HG03442 (cell line): ENCODE measurements at regions not wholly inside any gene's neighbourhood (a gene's known extent, or its start where the extent isn't known, plus 50 kb on each side); places are given as distances from the start of the nearest gene placed in this dataset.

Experiments
- ATAC-seq: cut with Tn5 transposase; IDR thresholded peaks from one replicate; pipeline ENCODE4 v1.9.1; 2021; ENCODE audit warnings: mild to moderate bottlenecking, moderate library complexity; ENCODE audit not compliant: unreplicated experiment

- no peak for ATAC-seq
These were observed 291.9 kb upstream of the NOX3 start for GRCh38 chr6:155747491-155747890.

DNA sequence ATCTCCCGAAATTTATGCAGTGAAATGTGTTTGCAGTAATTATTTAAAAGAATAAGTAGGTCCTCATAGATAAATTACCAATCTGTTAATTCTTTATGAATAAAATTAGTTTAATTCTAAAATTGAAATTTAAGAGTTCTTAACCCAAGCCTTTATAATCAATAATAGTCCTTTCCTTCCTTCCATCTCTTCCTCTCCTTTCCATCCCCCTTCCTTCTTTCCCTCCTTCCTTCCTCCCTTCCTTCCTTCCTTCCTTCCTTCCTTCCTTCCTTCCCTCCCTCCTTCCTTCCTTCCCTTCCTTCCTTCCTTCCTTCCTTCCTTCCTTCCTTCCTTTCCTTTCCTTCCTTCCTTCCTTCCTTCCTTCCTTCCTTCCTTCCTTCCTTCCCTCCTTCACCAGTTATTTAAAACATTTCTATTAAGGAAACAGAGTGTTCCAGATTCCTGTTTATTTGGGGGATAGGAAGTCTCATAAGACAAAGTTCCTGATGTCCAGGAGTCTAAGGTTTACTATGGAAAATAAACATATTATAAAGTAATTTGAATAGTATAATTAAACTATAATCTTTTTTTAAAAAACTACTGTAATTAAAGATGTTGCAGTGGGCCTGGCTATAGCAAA is 285.3 kb upstream of the NOX3 start:
- no peak for ATAC-seq

DNA sequence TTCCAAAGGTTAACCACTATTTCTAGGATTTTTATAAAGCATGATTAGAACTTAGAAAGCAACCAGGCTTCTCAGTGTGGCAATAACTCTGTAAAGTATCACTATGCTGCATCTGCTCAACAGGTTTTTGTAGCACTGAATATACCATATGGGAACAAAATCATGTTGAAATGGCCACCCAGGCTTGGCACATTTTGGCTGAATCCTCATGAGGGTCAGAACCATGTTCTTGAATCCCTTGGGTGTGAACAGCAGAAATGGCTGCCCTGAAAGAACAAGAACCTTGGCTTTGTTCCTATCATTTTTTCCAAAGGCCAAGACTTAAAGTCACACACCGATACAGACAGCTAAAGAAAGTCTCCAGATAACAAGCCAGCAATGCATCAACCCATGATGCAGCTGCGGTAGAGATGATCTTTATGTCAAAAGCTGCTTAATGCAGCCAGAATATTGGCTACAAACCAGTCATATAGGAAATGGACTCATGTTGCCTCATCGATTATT is 283.0 kb upstream of the NOX3 start:
- ATAC-seq, result no peak

- ATAC-seq, result no peak
These were observed 261.7 kb upstream of the NOX3 start for GRCh38 chr6:155717374-155717773.

DNA sequence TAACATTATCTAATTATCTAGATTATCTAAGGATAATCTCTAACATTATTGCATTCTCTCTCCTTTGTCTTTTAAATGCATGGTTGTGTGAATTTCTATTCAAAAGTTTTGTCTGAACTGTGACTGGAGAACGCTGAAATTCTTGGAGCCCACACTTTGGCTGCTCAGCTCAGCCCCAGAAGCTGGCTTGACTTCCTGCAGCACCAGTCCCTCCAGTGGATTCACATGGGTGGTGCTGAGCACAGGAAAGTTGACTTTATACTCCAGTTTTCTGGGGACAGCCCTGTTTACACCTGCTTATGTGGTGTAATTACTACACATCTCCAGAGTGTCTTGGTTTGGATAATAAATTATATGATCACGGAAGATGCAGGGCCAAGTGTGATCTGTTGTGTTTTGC is 255.1 kb upstream of the NOX3 start:
- ATAC-seq, result no peak

GRCh38 chr6:155709262-155709661 is 253.6 kb upstream of the NOX3 start:
- no peak for ATAC-seq

GRCh38 chr6:155708100-155708499 is 252.5 kb upstream of the NOX3 start:
- ATAC-seq, result no peak

- no peak for ATAC-seq
These were observed 251.2 kb upstream of the NOX3 start for GRCh38 chr6:155706806-155707205.

GRCh38 chr6:155706341-155706740 is 250.7 kb upstream of the NOX3 start:
- ATAC-seq, result no peak

DNA sequence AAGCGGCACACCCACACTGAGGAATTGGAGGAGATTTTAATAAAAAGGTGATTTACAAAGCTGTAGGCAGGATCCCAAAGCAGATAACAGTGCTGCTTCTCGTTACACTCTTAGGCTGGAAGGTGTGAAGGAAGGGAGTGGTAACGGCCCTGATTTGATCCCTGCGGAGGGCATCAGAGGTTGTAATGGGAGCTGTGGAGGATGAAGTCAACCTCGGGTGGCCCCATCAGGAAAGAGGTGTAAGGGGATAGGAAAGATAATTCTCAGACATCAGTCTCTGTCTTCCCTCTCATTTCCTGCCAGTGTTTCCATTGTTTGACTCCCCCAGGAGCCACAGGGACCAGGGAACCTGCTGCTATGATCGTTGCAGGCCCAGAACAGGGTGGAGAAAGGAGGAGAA is 245.7 kb upstream of the NOX3 start:
- no peak for ATAC-seq

- ATAC-seq, result no peak
These were observed 239.9 kb upstream of the NOX3 start for GRCh38 chr6:155695495-155695894.

DNA sequence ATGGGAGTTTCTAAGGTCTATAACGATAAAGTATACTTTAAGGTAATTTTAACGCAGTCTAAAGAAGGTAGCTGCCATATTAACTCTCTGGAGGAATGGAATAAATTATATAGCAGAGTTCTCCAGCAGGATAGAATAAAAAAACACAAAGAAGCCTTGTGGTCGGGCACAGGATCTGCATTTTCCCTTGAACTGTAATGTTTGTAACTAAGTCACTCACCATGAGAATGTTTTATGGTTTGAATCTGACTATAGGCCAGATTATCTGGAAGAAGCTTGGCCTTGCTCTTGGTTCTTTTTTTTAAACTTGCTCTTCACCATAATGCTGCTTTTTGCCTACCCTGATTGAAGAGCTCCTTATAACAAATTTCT is 238.8 kb upstream of the NOX3 start:
- ATAC-seq, result no peak

DNA sequence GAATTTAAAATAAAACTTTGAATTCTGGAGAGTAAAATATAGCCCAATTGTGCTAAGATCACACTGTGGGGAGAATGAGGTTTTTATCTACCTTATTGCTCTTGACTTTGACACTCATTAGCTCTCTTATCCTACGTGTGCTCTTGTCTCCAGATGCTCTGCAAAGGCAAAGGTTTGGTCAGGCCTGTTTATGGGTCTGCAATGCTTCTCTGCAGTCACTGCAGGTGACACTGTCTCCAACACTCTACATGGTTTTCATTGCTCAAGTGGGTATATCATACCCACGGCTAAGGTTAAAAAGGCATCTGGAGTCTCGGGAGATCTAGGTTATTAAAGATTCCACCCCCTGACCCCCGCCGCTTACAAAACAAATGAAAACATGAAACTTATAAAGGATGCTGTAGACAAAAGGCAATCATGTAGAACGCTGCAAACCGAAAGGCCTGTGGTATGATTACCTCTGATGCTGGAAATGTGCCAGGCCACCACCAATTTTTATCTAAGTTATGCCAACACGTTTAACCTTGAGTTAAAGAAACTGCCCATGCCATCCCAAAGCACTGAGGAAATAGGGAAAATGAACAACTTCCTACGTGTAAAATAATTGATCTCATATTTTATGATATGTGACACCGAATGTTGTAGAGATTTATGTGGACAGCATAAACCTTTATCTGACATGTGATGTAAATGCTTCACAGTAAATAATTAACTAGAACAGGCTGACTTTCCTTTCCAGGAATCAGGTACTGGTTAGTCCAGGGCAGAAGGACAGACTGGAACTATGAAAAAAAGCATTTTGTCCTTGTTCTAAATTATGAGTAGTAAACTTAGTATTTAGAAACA is 238.2 kb upstream of the NOX3 start:
- no peak for ATAC-seq

- no peak for ATAC-seq
These were observed 235.2 kb upstream of the NOX3 start for GRCh38 chr6:155690820-155691219.

DNA sequence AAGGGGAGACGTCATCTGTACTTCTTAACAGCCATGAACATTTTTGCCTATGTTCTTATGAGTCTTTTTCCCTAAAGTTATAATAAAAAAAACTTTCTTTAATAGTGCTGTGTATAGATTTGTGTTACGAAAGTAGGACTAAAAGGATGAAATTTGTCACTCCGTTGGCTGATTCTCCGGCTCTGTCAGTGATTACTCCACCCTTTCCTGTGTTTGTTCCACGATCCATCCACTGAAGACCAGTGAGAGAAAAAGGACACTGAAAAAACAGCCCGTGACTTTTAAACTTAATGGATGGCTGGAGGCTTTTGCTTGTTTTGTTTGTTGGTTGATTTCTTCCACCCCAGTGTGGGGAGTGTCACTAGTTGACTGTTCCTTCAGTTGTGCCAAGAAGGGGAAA is 232.0 kb upstream of the NOX3 start:
- ATAC-seq, result no peak

- no peak for ATAC-seq
These were observed 229.0 kb upstream of the NOX3 start for GRCh38 chr6:155684416-155685196.

DNA sequence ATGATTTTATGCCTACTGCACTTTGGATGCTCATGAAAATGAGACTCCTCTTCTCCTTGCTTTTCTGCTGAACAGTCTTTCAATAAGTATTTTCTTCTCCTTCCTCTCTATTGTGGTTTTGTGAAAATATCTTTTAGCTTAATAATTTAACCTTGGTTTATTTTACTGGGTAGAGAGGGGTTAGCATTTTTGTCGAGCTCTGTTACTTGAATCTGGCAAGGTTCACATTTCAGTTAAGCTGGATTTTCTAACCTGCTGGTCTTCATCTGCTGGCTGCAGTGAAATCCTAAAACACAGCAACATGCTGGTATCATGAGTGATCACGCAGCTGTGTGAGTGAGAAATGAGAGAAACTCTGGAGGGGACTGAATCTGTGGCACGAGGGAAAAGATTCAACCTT is 222.7 kb upstream of the NOX3 start:
- ATAC-seq, result no peak

DNA sequence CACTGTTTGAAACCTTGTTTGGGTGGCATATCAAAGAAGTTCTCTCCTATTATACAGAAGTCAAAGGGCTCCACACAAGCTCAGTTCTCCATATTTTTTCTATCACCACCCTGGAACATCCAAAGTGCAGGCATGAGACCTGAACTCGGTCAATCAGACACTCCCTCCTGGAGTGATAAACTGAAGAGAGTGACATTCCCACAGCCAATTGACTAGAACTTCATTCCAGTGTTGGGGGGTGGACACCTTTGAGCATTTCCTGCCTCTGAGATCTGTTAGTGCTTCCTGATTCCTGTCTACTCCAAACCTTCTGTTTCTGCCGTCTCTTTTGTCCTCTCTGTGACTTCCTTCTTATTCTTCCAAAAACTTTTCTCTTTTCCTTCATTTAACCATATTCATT is 220.7 kb upstream of the NOX3 start:
- ATAC-seq, result no peak

GRCh38 chr6:155670655-155671054 is 215.0 kb upstream of the NOX3 start:
- no peak for ATAC-seq

GRCh38 chr6:155660251-155660977 is 204.8 kb upstream of the NOX3 start:
- no peak for ATAC-seq

- no peak for ATAC-seq
These were observed 200.4 kb upstream of the NOX3 start for GRCh38 chr6:155656024-155656423.
